Spleen (tissue), 7 donors: ENCODE measurements at regions not wholly inside any gene's neighbourhood (a gene's known extent, or its start where the extent isn't known, plus 50 kb on each side); places are given as distances from the start of the nearest gene placed in this dataset.

Experiments
- POLR2A ChIP-seq, 3 donors: fragments of 450-650 bp; IDR thresholded peaks; one replicate each; pipeline ENCODE4 v1.5.1; 2017; ENCODE audit warnings: antibody characterized with exemption in 3 of 3, mild to moderate bottlenecking in 1 of 3
- POLR2AphosphoS5 ChIP-seq, 3 donors: sonication (generic); formaldehyde crosslinking; IDR thresholded peaks; one replicate each; pipeline ENCODE4 v1.5.1; 2017; ENCODE audit warnings: antibody characterized with exemption in 3 of 3
- TF ChIP-seq, protein P1 (sequence below), 11 experiments: fragments of 200-600 bp in 7 of 11; fragments of 450-650 bp in 4 of 11; sonication (generic) in 4 of 11; IDR thresholded peaks in 8 of 11; conservative IDR thresholded peaks in 3 of 11; 1 replicate in 7 of 11; 2 replicates in 4 of 11; pipeline versions ENCODE4 v1.4.0 to v1.8.0; 2016 to 2021; ENCODE audit warnings: antibody characterized with exemption in 11 of 11, inconsistent platforms in 4 of 11, mild to moderate bottlenecking in 1 of 11
- donor health status: DM: no; HTN: no; CAD: no; lungs with moderate emphysema.
- donor health status: DM: no; HTN: no; CAD: no.
- donor health status: DM: no; HTN: no; CAD: no.

DNA sequence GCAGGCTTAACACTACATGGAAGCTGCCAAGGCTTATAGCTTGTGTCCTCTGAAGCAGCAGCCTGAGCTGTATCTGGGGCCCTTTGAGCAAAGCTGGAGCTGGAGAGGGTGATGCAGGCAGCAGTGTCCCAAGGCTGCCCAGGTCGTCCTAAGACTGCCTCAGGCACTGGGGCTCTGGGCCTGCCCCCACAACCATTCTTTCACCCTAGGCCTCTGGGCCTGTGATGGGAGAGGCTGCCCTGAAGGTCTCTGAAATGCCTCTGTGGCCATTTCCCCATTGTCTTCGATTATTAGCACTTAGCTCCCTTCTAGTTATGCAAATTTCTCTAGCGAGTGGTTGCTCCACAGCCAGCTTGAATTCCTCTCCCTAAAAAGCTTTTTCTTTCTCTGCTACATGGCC is 142.0 kb downstream of the LRIG2 start:
- TF ChIP-seq POLR2AphosphoS5 (IDR thresholded peaks at IDR 0.05) (no peak), POLR2A (IDR thresholded peaks at IDR 0.05) (no peak)
- TF ChIP-seq, protein P1, sequence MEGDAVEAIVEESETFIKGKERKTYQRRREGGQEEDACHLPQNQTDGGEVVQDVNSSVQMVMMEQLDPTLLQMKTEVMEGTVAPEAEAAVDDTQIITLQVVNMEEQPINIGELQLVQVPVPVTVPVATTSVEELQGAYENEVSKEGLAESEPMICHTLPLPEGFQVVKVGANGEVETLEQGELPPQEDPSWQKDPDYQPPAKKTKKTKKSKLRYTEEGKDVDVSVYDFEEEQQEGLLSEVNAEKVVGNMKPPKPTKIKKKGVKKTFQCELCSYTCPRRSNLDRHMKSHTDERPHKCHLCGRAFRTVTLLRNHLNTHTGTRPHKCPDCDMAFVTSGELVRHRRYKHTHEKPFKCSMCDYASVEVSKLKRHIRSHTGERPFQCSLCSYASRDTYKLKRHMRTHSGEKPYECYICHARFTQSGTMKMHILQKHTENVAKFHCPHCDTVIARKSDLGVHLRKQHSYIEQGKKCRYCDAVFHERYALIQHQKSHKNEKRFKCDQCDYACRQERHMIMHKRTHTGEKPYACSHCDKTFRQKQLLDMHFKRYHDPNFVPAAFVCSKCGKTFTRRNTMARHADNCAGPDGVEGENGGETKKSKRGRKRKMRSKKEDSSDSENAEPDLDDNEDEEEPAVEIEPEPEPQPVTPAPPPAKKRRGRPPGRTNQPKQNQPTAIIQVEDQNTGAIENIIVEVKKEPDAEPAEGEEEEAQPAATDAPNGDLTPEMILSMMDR (IDR thresholded peaks at IDR 0.05 in 8 of 11, conservative IDR thresholded peaks at IDR 0.05 in 3 of 11), result no peak
